Upper lobe of left lung (tissue), 6 donors: ENCODE measurements at regions not wholly inside any gene's neighbourhood (a gene's known extent, or its start where the extent isn't known, plus 50 kb on each side); places are given as distances from the start of the nearest gene placed in this dataset.
"Not testable (repeated sequence)": the region's sequence is repeated elsewhere in the genome, so short reads cannot be mapped to it uniquely, and the experiment has no call there.

ENCODE experiments used
- ATAC-seq, 2 donors: fragments of 200-7000 bp; cut with Tn5 transposase; one replicate each; pipeline ENCODE4 v1.9.1; 2022; ENCODE audit warnings: mild to moderate bottlenecking in 2 of 2, moderate library complexity in 2 of 2; ENCODE audit not compliant: low FRiP score in 2 of 2
- DNase-seq, 2 donors: peaks; one replicate each; pipeline ENCODE4 v3.0.0-alpha.2; 2019 to 2020
- H3K27ac ChIP-seq, 4 donors: fragments of 200-600 bp; sonication (generic); one replicate each; pipeline ENCODE4 v1.5.1; 2016 to 2019
- H3K27me3 ChIP-seq, 4 donors: fragments of 200-600 bp; sonication (generic); one replicate each; pipeline ENCODE4 v1.5.1; 2017 to 2019
- H3K36me3 ChIP-seq, 4 donors: fragments of 200-600 bp; sonication (generic); one replicate each; pipeline ENCODE4 v1.5.1; 2016 to 2019
- H3K4me1 ChIP-seq, 4 donors: fragments of 200-600 bp; sonication (generic); one replicate each; pipeline ENCODE4 v1.5.1; 2018 to 2019
- H3K4me3 ChIP-seq, 4 donors: fragments of 200-600 bp; sonication (generic); one replicate each; pipeline ENCODE4 v1.5.1; 2017 to 2019; ENCODE audit warnings: mild to moderate bottlenecking in 2 of 4, moderate library complexity in 1 of 4
- H3K9me3 ChIP-seq, 4 donors: fragments of 200-600 bp; sonication (generic); one replicate each; pipeline ENCODE4 v1.5.1; 2018 to 2019
- EP300 ChIP-seq, 4 donors: sonication (generic); formaldehyde crosslinking; IDR thresholded peaks; one replicate each; pipeline ENCODE4 v1.5.1; 2017; ENCODE audit warnings: antibody characterized with exemption in 4 of 4, control low read depth in 2 of 4
- POLR2A ChIP-seq, 4 donors: fragments of 450-650 bp; IDR thresholded peaks; one replicate each; pipeline ENCODE4 v1.5.1; 2016 to 2017; ENCODE audit warnings: antibody characterized with exemption in 4 of 4, mild to moderate bottlenecking in 2 of 4
- POLR2AphosphoS5 ChIP-seq, 2 donors: sonication (generic); formaldehyde crosslinking; IDR thresholded peaks; one replicate each; pipeline ENCODE4 v1.5.1; 2017; ENCODE audit warnings: antibody characterized with exemption in 2 of 2
- WGBS, 2 donors: methylation state at CpG; one replicate each; pipeline ENCODE4 v1.1.5; 2017 to 2018; 5-methylcytosine and 5-hydroxymethylcytosine counted together
- TF ChIP-seq, protein P1 (sequence below), 6 experiments: fragments of 450-650 bp in 4 of 6; fragments of 200-600 bp in 2 of 6; sonication (generic) in 2 of 6; IDR thresholded peaks; one replicate each; pipeline ENCODE4 v1.5.1; 2016 to 2019; ENCODE audit warnings: antibody characterized with exemption in 6 of 6
- donor health status: DM: no; HTN: no; CAD: no; lungs with moderate emphysema.
- donor health status: DM: no; HTN: yes; CAD: no; lungs with severe emphysema.

DNA sequence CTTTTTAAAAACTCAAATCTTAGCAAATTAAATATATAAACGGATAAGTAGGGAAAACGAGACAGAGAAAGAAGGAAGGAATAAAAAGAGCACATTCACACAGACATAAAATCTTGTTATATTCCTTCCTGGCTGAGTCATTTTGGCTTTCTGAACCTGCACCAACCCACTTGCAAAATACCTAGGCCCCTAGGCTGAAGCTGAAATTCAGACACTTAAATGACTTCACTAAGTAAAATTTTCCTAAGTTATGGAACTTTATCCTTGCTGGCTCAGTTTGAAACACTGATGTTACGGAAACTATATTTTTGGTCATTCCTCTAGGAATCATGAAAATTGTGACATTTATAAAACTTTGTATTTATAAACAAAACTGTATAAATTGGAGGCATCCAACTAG is 462.8 kb upstream of the NFIA start:
- Histone ChIP-seq H3K4me1 (no peaks in the 10 kb centered on the region), H3K9me3 (no peaks in the 10 kb centered on the region), H3K27me3 (no peaks in the 10 kb centered on the region), H3K27ac (no peak overlapping the region), H3K4me3 (no peak overlapping the region), H3K36me3 (no peaks in the 10 kb centered on the region)
- TF ChIP-seq POLR2A (IDR thresholded peaks at IDR 0.05) = no peak
- ATAC-seq (no peak), DNase-seq (no peak)
- WGBS, 2 donors = 76 to 78% methylated on average over 3 of the region's 3 CpGs

DNA sequence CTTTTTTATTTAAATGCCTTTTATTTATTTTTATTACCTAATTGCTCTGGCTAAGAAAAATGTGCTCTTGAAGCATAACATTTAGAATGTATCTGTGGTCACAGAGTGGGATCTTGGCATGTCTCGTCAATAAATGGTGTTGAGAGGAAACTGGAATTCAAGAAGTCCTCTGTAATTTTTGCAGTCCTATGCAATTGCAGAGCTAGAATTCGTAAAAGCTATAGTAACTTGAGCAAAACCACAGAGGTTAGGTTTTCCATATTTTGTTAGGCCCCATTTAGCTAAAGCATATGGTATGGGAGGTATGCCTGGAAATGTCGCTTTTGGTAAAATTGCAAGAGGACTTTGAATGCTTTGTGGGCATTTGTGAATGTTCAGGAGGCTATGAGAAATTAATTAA is 466.7 kb upstream of the NFIA start:
- WGBS, 2 donors = 85 to 93% methylated on average over 3 of the region's 3 CpGs
- Histone ChIP-seq H3K36me3 (no peaks in the 10 kb centered on the region), H3K4me1 (no peaks in the 10 kb centered on the region), H3K9me3 (no peaks in the 10 kb centered on the region), H3K27me3 (no peaks in the 10 kb centered on the region), H3K27ac (no peak overlapping the region), H3K4me3 (no peak overlapping the region)
- DNase-seq (no peak), ATAC-seq (no peak)
- TF ChIP-seq POLR2A (IDR thresholded peaks at IDR 0.05) = no peak
- TF ChIP-seq, protein P1, sequence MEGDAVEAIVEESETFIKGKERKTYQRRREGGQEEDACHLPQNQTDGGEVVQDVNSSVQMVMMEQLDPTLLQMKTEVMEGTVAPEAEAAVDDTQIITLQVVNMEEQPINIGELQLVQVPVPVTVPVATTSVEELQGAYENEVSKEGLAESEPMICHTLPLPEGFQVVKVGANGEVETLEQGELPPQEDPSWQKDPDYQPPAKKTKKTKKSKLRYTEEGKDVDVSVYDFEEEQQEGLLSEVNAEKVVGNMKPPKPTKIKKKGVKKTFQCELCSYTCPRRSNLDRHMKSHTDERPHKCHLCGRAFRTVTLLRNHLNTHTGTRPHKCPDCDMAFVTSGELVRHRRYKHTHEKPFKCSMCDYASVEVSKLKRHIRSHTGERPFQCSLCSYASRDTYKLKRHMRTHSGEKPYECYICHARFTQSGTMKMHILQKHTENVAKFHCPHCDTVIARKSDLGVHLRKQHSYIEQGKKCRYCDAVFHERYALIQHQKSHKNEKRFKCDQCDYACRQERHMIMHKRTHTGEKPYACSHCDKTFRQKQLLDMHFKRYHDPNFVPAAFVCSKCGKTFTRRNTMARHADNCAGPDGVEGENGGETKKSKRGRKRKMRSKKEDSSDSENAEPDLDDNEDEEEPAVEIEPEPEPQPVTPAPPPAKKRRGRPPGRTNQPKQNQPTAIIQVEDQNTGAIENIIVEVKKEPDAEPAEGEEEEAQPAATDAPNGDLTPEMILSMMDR (IDR thresholded peaks at IDR 0.05) = no peak
- no peak for TF ChIP-seq EP300 (IDR thresholded peaks at IDR 0.05)
- no peak for TF ChIP-seq POLR2AphosphoS5 (IDR thresholded peaks at IDR 0.05)

DNA sequence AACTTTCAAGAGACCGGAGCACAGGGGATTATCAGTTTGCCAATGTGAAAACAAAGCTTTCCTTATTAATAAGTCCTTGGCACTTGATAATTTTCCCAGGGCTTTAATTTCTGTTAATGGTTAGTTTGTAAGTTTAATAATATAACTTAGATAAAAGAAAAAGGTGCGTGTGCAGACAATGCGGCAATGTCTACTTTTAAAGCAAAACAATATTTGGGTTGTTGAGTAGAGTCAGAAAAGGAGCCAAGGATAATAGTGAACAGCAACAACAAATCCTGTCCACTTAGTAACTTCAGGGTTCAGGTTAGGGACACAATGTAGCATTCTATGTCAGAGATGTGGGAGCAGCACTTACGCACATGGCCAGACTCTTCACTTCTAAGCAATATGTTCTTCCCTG is 469.6 kb upstream of the NFIA start:
- WGBS, 2 donors = 90 to 93% methylated on average over 4 of the region's 4 CpGs

DNA sequence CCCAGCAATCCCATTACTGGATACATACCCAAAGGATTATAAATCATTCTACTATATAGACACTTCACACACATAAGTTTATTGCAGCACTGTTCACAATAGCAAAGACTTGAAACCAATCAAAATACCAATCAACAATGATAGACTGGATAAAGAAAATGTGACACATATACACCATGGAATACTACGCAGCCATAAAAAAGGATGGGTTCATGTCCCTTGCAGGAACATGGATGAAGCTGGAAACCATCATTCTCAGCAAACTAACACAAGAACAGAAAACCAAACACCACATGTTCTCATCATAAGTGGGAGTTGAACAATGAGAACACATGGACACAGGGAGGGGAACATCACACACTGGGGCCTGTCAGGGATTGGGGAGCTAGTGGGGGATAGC is 475.4 kb upstream of the NFIA start:
- not testable (repeated sequence) for DNase-seq, H3K36me3 ChIP-seq, H3K4me1 ChIP-seq, ATAC-seq, H3K4me3 ChIP-seq, H3K9me3 ChIP-seq, H3K27ac ChIP-seq, H3K27me3 ChIP-seq
- 90 to 94% methylated on average over 1 of the region's 1 CpG for WGBS, 2 donors

More for the DNA sequence above, 469.6 kb upstream of the NFIA start:
- no peak for ATAC-seq
- no peak overlapping the region for H3K27ac ChIP-seq
- H3K9me3 ChIP-seq = no peaks in the 10 kb centered on the region
- H3K36me3 ChIP-seq = no peaks in the 10 kb centered on the region
- H3K4me3 ChIP-seq = no peak overlapping the region
- no peaks in the 10 kb centered on the region for H3K4me1 ChIP-seq
- DNase-seq = no peak
- TF ChIP-seq POLR2AphosphoS5 (IDR thresholded peaks at IDR 0.05) = no peak
- TF ChIP-seq POLR2A (IDR thresholded peaks at IDR 0.05) = no peak
- TF ChIP-seq, protein P1 (IDR thresholded peaks at IDR 0.05) = no peak
- no peak for TF ChIP-seq EP300 (IDR thresholded peaks at IDR 0.05)
- no peaks in the 10 kb centered on the region for H3K27me3 ChIP-seq

DNA sequence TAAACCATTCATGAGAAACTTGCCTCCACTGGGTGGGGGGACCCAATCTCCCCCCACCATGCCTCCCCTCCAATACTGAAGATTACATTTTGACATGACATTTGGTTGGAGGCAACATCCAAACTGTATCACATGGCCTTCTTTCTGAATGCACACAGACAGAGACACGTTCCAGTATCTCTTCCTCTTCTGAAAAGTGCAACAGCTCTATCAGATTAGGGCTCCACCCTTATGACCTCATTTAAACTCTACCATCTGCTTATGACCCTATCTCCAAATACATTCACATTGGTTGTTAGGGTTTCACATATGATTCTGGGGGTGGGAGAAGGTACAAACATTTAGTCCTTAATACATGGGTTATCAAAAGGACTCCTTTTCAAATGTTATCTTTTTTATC is 481.8 kb upstream of the NFIA start:
- no peak overlapping the region for H3K4me3 ChIP-seq
- H3K36me3 ChIP-seq = no peaks in the 10 kb centered on the region
- no peaks in the 10 kb centered on the region for H3K9me3 ChIP-seq
- no peak for TF ChIP-seq POLR2A (IDR thresholded peaks at IDR 0.05)
- TF ChIP-seq, protein P1 (IDR thresholded peaks at IDR 0.05) = no peak
- TF ChIP-seq EP300 (IDR thresholded peaks at IDR 0.05) = no peak
- no peak for TF ChIP-seq POLR2AphosphoS5 (IDR thresholded peaks at IDR 0.05)
- WGBS, 2 donors = 55 to 74% methylated on average over 1 of the region's 1 CpG
- DNase-seq (no peak), ATAC-seq (no peak)
- no peak overlapping the region for H3K27ac ChIP-seq
- no peaks in the 10 kb centered on the region for H3K27me3 ChIP-seq
- H3K4me1 ChIP-seq = no peaks in the 10 kb centered on the region

DNA sequence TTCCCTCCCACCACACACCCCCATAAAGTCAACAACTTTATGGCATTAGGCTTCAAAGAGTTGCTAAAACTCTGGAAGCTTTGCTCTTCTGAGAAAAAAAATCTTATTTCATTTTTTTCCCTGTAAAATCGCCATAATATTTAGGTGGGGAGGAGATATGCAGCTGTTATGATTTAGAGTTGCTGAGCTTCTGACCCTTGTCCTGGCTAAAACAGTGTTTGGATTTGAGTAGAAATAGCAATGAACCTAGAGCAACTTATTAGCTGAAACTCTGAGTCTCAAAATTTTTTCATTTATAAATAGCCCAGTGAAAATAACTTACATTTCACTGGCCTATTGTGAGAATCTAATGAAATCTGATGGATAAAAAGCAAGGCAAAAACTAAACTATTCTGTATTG is 482.8 kb upstream of the NFIA start:
- no peaks in the 10 kb centered on the region for H3K9me3 ChIP-seq
- DNase-seq = no peak
- no peak for ATAC-seq
- TF ChIP-seq POLR2A (IDR thresholded peaks at IDR 0.05) (no peak), POLR2AphosphoS5 (IDR thresholded peaks at IDR 0.05) (no peak), EP300 (IDR thresholded peaks at IDR 0.05) (no peak)
- TF ChIP-seq, protein P1 (IDR thresholded peaks at IDR 0.05) = no peak
- 62 to 68% methylated on average over 1 of the region's 1 CpG for WGBS, 2 donors
- no peaks in the 10 kb centered on the region for H3K27me3 ChIP-seq
- no peaks in the 10 kb centered on the region for H3K36me3 ChIP-seq
- H3K4me3 ChIP-seq = no peak overlapping the region
- no peak overlapping the region for H3K27ac ChIP-seq
- no peaks in the 10 kb centered on the region for H3K4me1 ChIP-seq
